Right cardiac atrium (tissue), 5 donors: ENCODE measurements at regions not wholly inside any gene's neighbourhood (a gene's known extent, or its start where the extent isn't known, plus 50 kb on each side); places are given as distances from the start of the nearest gene placed in this dataset.

Experiments used
- ATAC-seq, 2 donors: fragments of 200-7000 bp; cut with Tn5 transposase; one replicate each; pipeline versions ENCODE4 v1.8.0 to v1.9.1; 2020; ENCODE audit warnings: moderate library complexity in 2 of 2, mild to moderate bottlenecking in 1 of 2
- DNase-seq, 3 donors: peaks; one replicate each; pipeline ENCODE4 v3.0.0-alpha.2; 2020
- H3K27ac ChIP-seq: one replicate; pipeline ENCODE4 v1.5.1; 2013; ENCODE audit warnings: mild to moderate bottlenecking, low read length, control low read depth, moderate library complexity
- H3K27me3 ChIP-seq: one replicate; pipeline ENCODE4 v1.6.1; 2013; ENCODE audit not compliant: control insufficient read depth, insufficient read depth
- H3K4me1 ChIP-seq: one replicate; pipeline ENCODE4 v1.6.1; 2013; ENCODE audit warnings: low read length; ENCODE audit not compliant: control insufficient read depth, insufficient read depth
- H3K4me3 ChIP-seq: one replicate; pipeline ENCODE4 v1.5.1; 2013; ENCODE audit warnings: low read length, control low read depth
- H3K9me3 ChIP-seq: one replicate; pipeline ENCODE4 v1.6.1; 2013; ENCODE audit warnings: low read length; ENCODE audit not compliant: control insufficient read depth
- WGBS: extraction: QIAGEN DNeasy Blood & Tissue Kit; methylation state at CpG from one replicate; pipeline ENCODE4 v1.1.7; 2013; 5-methylcytosine and 5-hydroxymethylcytosine counted together
- intact Hi-C, 4 donors: fragments of 100-400 bp; cut with DNase I; formaldehyde crosslinking; loops; one replicate each; pipeline versions ENCODE4 v1.11.0 to v1.14.0; 2022 to 2023
- donor health status: healthy with polysubstance abuse.
- donor health status: DM: no; HTN: yes; CAD: no.
- donor health status: DM: no; HTN: no; CAD: no.
- donor health status: DM: no; HTN: yes; CAD: no; lungs with severe emphysema.
- donor health status: DM: yes; HTN: yes; CAD: no.

DNA sequence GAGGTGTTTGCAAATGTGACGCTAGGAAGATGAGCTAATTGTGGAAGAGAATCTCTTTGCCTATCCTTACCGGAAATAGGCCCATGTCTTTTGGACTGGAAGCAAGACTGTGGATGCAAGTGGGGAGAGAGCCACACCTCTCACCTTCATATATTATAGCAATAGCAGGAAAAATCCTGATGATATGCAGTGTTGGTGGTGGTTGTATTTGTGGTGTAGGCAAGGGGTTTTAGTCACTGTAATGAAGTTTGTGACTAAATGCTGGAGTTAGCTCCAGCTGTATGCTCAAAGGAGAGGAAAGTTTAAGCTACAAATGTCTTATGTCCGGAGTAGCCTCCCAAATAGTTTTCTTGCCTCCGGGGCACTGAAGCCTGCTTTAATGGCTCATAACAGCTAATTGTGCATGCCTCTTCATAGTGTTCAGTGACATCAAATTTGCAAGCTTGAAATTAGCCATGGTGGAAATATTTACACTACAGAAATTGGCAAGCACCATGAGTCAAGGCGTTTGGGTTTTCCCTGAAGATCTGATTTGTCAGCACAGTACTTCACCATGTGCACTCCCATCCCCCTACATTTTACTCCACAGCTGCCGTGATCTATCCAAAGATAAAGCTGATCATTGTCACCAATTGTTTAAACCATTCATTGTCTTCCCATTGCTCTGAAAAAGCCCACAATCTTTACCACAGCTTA lies 102.6 kb upstream of the ZNF644 start:
- WGBS = 77% methylated on average over 6 of the region's 6 CpGs
- Histone ChIP-seq H3K27me3 (no peaks in the 10 kb centered on the region), H3K9me3 (no peaks in the 10 kb centered on the region), H3K27ac (no peak overlapping the region), H3K4me1 (no peaks in the 10 kb centered on the region), H3K4me3 (no peak overlapping the region)
- no peak for DNase-seq
- ATAC-seq = no peak
- intact Hi-C loops = no loop called here

GRCh38 chr1:91123773-91124172 lies 101.9 kb upstream of the ZNF644 start:
- Histone ChIP-seq H3K4me1 (no peaks in the 10 kb centered on the region), H3K27me3 (no peaks in the 10 kb centered on the region), H3K4me3 (no peak overlapping the region), H3K27ac (no peak overlapping the region), H3K9me3 (no peaks in the 10 kb centered on the region)
- DNase-seq (no peak), ATAC-seq (no peak)
- intact Hi-C loops = no loop called here
- 54% methylated on average over 4 of the region's 4 CpGs for WGBS

GRCh38 chr1:91123319-91123718 lies 101.5 kb upstream of the ZNF644 start:
- Histone ChIP-seq H3K27ac (no peak overlapping the region), H3K9me3 (no peaks in the 10 kb centered on the region), H3K4me1 (no peaks in the 10 kb centered on the region), H3K4me3 (no peak overlapping the region), H3K27me3 (no peaks in the 10 kb centered on the region)
- intact Hi-C loops = no loop called here
- ATAC-seq (no peak), DNase-seq (no peak)
- 25% methylated on average over 2 of the region's 2 CpGs for WGBS

DNA sequence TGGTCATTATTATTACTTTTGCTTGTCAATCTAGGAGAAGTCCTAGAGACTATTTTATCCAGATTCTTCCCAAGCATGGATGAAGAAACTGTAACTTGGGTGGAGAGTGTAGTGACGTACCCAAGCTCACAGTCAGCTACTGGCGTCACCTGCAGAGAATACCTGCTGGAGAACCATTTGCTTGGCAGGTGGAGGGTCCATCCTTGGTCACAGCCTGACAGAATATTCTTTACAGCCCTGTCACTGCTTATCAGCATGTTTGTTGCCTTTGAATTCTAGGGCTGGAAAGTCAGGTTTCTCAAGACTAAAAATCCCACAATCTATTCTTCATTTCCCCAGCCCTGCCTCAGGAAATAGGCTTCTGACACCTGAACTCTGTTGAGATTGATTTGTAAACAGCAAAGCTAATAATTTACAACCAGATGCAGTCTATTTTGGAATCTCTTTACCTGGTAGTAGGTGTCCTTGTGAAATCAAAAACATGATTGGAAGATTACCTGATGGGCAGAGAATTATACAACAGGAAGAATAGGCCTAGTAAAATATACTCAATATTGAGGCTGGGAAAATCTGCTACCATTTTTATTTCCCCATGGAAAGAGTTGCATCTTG lies 100.4 kb upstream of the ZNF644 start:
- H3K27me3 ChIP-seq = no peaks in the 10 kb centered on the region
- ATAC-seq (no peak), DNase-seq (no peak)
- WGBS = 84% methylated on average over 2 of the region's 2 CpGs
- no peak overlapping the region for H3K4me3 ChIP-seq
- no peaks in the 10 kb centered on the region for H3K4me1 ChIP-seq
- H3K27ac ChIP-seq = no peak overlapping the region
- H3K9me3 ChIP-seq = no peaks in the 10 kb centered on the region
- intact Hi-C loops = no loop called here

DNA sequence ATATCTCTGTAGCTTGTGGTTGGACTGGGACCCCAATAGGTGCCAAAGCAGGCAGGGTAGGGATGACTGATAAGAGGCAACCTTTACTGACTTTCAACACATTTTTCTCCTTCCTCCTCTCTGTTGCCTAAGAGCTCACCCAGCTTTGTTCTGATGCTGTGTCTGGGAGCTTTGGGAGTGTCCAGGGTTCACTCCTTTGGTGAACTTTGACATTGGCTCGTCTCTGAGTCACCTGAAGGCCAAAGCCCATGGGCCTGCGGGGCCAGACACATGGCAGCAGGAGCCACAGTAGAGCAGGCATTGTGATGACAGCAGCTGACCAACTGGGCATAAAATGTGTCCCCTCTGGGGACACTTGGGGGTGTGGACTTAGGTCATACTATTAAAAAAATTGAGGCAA lies 99.5 kb upstream of the ZNF644 start:
- WGBS = 78% methylated on average over 2 of the region's 2 CpGs
- DNase-seq (no peak), ATAC-seq (no peak)
- no peaks in the 10 kb centered on the region for H3K27me3 ChIP-seq
- no peak overlapping the region for H3K27ac ChIP-seq
- intact Hi-C loops = no loop called here
- H3K9me3 ChIP-seq = no peaks in the 10 kb centered on the region
- no peaks in the 10 kb centered on the region for H3K4me1 ChIP-seq
- H3K4me3 ChIP-seq = no peak overlapping the region

DNA sequence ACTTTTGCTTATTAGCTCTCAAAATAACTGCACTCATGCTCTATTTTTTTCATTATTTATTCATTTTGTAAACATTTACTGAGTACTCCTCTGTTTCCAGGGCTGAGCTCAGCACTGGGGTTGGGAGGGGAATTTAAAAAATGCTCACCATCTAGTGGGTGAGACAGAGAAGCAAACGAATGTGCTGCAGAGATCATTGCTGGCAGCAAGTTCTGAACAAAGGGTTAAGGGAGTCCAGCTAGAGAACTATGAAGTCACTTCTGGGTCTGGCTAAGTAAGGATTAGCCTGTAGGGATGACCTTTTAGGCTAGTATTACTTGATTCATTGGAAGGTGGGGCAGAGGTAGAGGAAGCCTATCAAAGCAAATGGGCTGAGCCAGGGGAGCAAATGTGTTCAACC lies 99.1 kb upstream of the ZNF644 start:
- ATAC-seq (no peak), DNase-seq (no peak)
- no peaks in the 10 kb centered on the region for H3K4me1 ChIP-seq
- H3K27ac ChIP-seq = no peak overlapping the region
- H3K4me3 ChIP-seq = no peak overlapping the region
- intact Hi-C loops = no loop called here
- no peaks in the 10 kb centered on the region for H3K27me3 ChIP-seq
- no peaks in the 10 kb centered on the region for H3K9me3 ChIP-seq
- 14% methylated on average over 1 of the region's 1 CpG for WGBS

- intact Hi-C loops = no loop called here
- Histone ChIP-seq H3K4me3 (no peak overlapping the region), H3K9me3 (no peaks in the 10 kb centered on the region), H3K27ac (no peak overlapping the region), H3K27me3 (no peaks in the 10 kb centered on the region), H3K4me1 (no peaks in the 10 kb centered on the region)
- ATAC-seq (no peak), DNase-seq (no peak)
- WGBS = 84% methylated on average over 3 of the region's 3 CpGs
Measured at GRCh38 chr1:91120421-91120820, 98.6 kb upstream of the ZNF644 start.

- H3K27me3 ChIP-seq = no peaks in the 10 kb centered on the region
- no peak overlapping the region for H3K27ac ChIP-seq
- ATAC-seq (no peak), DNase-seq (no peak)
- no peak overlapping the region for H3K4me3 ChIP-seq
- no peaks in the 10 kb centered on the region for H3K9me3 ChIP-seq
- intact Hi-C loops = no loop called here
- H3K4me1 ChIP-seq = no peaks in the 10 kb centered on the region
Measured at GRCh38 chr1:91104712-91105111, 82.9 kb upstream of the ZNF644 start.

DNA sequence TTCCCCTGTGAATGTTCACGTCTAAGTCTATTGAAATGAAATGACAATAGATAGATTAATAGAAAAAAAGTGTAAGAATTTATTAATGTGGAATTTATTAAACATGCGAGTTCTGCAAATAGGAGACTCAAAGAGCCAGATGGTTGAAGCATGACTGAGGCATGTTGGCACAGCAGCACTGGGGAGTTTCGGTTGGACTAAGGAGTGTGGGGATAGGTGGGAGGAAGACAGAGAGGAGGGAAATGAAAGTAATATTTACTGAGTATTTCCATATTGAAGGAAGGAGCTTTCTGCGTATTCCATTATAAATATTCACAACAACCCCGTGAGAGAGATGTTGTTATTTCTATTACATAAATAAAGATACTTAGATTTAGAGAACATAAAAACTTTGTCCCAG lies 79.5 kb upstream of the ZNF644 start:
- ATAC-seq = no peak
- intact Hi-C loops = no loop called here
- 76% methylated on average over 5 of the region's 5 CpGs for whole genome bisulfite sequencing
- H3K4me3 ChIP-seq = no peak overlapping the region
- no peaks in the 10 kb centered on the region for H3K9me3 ChIP-seq
- H3K27ac ChIP-seq = no peak overlapping the region
- no peaks in the 10 kb centered on the region for H3K27me3 ChIP-seq
- no peak for DNase-seq
- no peaks in the 10 kb centered on the region for H3K4me1 ChIP-seq

DNA sequence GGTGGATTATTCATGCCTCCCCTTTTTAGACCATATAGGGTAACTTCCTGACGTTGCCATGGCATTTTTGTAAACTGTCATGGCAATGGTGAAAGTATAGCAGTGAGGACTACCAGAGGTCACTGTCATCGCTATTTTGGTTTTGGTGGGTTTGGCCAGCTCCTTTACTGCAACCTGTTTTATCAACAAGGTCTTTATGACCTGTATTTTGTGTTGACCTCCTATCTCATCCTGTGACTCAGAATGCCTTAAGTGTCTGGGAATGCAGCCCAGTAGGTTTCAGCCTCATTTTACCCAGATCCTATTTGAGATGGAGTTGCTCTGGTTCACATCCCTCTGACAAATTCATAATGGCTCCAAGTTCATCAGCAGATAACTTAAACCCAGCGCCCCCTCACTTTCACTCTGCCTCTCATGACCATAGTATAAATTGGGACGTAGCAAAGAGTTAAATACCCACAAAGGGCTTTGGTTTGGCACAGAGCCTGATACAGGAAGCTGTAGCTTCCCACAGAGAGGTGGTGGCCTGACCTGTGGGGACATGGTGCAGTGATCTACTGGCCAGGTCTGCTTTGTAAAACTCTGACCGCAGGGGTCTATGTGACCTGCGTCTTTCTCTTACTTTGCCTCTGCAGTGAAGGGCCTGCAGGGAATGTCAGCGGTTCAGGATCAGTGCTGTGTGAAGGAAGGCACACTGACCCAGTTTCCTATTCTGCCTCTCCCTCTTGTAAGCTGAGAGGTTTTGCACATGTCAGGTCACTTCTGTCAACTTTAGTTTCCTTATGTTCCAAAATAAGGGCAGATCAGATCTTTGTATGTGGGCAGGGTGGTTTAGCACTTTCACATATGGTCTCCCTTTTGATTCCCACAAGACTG lies 78.1 kb upstream of the ZNF644 start:
- ATAC-seq = no peak
- Histone ChIP-seq H3K27ac (no peak overlapping the region), H3K27me3 (no peaks in the 10 kb centered on the region), H3K4me1 (no peaks in the 10 kb centered on the region), H3K9me3 (no peaks in the 10 kb centered on the region), H3K4me3 (no peak overlapping the region)
- DNase-seq = no peak
- intact Hi-C loops = no loop called here
- 57% methylated on average over 7 of the region's 7 CpGs for WGBS

GRCh38 chr1:91098299-91098906 lies 76.6 kb upstream of the ZNF644 start:
- intact Hi-C loops = no loop called here
- H3K4me3 ChIP-seq = no peak overlapping the region
- H3K9me3 ChIP-seq = no peaks in the 10 kb centered on the region
- ATAC-seq (no peak), DNase-seq (no peak)
- H3K4me1 ChIP-seq = no peaks in the 10 kb centered on the region
- H3K27ac ChIP-seq = no peak overlapping the region
- 41% methylated on average over 3 of the region's 3 CpGs for WGBS
- no peaks in the 10 kb centered on the region for H3K27me3 ChIP-seq
